RPMI7951 (cell line): ENCODE measurements at regions not wholly inside any gene's neighbourhood (a gene's known extent, or its start where the extent isn't known, plus 50 kb on each side); places are given as distances from the start of the nearest gene placed in this dataset.
A peak's percentile ranks its signal among the peaks of the same experiment; 100 is the strongest.

ENCODE experiments used
- DNase-seq: peaks from one replicate; pipeline ENCODE4 v3.0.0-alpha.2; 2012; ENCODE audit warnings: low read depth

DNA sequence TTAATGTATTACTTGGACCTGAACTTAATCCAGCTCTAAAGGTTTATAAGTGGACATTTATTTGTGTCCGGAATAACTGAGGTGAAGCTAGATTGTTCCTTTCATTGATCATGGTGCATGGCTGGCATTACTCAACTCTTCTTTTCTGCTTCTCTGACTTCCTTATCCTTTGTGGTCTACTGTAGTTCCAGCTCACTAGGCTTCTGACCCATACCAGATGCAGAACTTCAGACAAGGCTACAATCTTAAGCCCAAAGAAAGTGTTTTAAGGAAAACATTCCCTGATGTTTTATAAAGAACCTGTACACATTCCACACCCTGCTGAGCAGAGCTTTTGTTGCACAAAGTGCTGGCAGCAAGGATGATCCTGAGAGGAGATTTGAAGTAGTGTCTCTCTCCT, 250.8 kb upstream of the TGFBR2 start:
- peak; percentile 67 for DNase-seq

DNA sequence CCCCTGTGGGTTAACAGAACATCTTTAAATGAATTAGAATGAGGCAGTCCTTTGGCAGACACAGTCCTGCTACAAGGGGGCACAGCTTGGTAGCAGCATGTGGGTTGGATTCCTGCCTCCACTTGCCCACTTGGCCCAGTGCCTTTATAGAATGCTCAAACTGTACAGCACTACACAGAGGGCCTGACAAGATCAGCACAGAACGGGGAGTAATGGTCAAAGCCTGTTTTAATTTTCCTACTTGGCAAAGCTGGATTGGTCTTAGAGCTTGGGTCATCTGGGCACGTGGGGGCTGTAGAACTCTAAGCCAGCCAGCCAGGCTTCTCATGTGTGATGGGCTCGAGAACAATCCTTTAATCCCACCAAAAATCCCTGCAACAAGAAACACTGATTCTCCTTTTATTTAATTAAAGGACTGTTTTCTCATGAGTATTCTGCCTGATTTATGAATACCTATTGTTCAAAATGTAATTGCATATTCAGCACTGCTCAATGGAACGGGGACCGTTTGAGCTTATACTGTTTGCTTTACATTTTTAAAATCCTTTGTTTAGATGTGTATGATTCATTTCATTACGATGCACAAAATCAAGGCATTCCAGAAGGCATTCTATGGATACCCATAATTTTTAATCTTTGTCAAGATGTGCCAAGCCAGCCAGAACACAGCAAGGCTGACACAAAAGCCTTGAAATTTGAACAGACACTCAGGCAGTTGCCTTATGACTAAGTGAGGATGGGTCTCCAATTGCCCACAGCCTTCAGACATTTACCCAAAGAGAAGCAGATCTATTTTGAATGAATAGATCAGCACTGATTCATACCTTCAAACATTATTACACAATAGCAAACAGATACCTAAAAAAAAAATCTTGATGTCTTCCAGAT, 249.3 kb upstream of the TGFBR2 start:
- no peak for DNase-seq

DNA sequence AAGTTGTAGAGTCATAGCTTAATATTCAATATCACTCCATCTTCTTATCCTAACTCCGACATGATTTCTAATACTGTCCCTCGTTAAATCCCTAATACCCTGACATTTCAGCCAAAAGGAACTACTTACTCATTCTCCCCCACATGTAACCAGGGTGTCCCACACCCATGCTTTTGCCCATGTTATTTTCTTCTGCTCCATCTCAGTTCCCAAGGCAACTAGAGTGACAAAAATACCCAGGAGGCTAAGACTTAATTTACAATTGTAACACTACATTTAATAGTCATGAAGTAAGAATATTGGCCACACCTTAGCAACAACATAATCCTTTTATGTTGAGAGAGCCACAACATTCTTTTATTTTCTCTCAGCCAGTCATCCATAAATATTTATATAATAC, 248.5 kb upstream of the TGFBR2 start:
- DNase-seq: peak; percentile 39

DNA sequence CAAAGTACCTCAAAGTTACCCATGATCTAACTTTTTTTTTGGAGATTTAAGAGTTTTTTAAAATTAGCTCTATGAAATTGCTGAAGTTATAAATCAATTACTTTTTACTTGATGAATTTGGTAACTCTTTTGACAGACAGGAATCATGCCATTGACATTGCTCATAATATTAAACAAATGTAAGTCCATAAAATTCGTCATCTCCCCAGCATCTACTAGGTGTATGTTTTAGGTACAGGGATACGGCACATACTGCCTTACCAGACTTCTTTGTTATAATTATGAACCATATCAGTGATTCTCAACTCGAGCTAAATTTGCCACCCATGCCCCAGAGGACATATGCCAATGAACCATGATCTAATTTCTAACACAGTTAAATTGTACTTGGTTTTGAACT, 247.5 kb upstream of the TGFBR2 start:
- DNase-seq: no peak

DNA sequence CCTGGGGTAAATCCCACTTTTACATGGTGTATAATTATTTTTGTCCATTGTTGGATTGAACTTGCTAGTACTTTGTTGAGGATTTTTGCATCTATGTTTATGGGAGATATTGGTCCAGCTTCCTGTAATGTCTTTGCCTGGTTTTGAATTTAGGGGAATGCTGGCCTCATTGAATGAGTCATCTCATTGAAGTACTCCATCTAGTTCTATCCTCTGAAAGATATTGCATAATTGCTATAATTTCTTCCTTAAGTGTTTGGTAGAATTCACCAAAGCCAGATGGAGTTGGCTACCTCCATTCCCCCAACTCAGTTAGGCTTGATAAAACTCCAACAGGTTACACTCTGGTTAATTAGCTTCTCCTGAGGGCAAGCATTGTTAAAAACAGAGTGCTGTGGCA, 237.4 kb upstream of the TGFBR2 start:
- DNase-seq: peak; percentile 73

DNA sequence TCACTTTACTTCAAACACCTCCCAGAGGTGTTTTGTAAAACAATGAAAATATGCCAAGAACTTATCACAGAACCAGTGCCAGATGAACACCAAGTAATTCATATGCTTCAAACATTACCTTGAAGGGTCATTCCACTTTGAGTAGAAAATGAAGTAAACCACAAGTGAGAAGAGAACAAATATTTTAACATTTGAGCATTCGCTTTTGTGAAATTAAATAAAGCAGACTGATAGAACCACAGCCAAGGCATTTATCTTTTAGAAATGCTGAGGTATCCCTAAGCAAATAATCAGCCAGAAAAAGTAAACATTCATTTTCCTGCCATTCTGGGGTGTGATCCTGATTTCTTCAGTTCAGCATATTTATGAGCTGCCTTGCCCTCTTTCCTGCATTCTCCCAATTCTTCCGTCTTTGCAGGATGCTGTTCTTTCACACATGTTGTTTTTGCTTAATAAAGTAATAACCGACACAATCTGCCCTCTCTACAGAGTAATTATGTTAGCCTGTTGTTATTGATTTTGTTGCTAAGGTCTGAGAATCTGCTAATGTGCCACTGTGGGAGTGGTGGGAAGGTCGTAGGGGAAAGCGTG, 235.6 kb upstream of the TGFBR2 start:
- no peak for DNase-seq

DNA sequence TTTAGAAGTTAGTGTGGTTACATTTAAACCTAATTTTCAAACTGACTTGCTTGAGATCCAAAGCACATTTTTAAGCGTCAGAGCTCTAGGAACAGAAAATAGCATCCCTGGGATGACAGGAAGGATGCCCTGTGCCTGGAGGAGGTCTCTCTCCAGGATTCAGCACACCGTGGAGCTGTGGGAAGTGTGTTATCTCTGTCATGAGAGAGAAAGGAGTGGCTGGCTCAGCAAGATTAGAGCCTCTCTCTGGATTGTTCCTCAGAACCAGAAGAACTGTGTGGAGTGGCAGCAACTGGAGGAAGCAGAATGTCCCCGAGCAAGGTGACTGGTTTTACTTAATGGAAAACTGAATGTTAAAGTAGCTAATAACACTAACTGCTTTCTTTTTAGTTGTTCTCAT, 233.6 kb upstream of the TGFBR2 start:
- DNase-seq: no peak

DNA sequence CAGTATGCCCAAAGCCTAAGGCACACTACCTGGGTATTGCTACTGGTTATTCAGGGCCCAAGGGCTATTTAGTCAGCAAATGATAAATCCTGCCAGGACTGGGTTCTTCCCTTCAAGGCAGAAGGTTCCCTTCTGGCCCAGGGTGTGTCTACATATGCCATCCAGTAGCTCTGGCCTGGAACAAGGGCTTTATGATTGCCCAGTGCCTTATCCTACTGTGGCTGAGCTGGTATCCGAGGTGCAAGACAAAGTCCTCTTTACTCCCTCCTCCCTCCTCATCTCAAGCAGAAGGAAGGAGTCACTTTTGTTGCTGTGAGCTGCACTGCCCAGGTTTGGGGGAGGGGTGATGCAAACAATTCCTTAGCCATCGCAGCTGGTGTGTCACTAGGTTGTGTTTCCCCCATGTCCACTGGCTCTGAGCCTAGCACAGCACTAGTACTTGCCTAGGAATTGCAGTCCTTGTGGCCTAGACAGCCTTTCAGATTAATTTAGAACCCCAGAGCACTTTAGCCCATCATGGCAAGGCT, 221.8 kb upstream of the TGFBR2 start:
- no peak for DNase-seq

DNA sequence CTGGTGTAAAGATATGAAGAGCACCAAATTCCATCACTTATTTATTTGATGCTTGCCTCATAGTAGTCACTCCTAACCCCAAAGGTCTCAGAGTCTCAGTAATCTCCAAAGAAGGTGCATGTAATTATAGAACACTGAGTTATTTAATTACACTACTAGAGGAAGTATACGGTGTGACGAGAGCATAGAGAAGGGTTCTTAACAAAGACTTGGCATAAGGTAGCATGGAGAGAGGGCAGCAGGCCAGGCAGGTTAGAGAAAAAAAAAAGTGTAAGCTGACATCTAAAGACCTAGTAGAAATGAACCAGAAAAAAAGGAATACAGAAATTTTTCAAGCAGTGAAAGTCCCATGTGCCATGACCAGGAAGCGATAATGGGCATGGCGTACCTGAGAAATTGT, 213.3 kb upstream of the TGFBR2 start:
- no peak for DNase-seq

DNA sequence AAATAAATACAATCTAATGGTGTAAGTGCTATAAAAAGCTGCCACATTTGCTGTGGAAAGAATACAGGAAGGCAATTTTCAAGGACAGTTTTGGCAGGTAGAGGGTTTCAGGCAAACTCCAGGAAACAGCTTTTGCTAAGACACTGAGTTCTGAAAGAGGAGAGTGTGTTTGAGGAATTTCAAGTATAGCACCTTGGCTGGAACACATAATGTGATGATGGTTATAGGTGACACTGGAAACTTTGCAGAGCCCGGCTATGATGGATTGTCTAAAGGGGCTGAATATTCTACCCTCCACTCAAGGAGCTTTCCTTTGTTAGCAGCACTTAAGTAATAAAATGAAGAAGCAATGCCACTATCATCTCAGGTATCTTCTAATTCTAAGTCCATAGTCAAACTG, 209.4 kb upstream of the TGFBR2 start:
- no peak for DNase-seq

DNA sequence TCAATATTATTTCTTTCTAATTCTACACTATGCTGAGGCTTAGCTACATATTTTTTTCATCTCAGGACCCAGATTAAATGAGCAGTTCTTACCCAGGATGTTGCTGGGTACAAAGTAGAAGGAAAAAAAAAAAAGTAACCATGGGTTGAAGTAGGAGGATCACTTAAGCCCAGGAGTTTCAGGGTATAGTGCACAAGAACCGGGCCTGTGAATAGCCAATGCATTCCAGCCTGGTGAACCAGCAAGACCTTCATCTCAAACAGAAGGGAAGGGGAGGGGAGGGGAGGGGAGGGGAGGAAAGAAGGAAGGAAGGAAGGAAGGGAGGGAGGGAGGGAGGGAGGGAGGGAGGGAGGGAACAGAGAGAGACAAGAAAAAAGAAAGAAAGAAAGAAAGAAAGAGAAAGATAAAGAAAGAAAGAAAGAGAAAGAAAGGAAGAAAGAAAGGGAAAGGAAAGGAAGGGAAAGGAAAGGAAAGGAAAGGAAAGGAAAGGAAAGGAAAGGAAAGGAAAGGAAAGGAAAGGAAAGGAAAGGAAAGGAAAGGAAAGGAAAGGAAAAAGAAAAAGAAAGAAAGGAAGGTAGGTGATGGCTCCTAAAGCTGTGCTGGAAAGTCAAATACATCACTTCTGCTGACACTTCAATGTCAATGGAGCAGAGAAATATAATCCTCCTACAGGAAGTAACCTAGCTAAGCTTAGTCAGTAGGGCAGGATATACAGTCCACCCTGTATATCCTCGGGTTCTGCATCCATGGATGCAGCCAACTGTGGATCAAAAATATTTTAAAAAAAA, 206.8 kb upstream of the TGFBR2 start:
- DNase-seq: peak; percentile 23

DNA sequence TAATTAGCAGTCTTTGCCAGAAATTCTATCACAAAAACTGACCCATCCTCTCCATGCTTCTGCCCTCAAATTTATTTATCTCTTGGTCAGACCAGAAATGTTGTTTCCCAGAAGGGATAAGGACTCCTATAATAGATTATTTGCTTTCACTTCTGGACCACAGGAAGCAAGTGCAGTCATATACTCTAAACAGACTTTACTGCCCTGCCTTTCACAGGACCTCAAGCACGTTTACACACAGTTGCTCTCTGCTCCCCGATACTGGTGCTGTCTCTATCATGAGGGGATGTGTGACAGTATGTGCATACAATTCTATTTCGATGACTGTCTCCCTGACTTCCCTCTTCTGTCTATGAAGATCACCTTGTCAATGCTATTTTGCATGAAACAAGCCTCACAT, 205.5 kb upstream of the TGFBR2 start:
- peak; percentile 10 for DNase-seq

DNA sequence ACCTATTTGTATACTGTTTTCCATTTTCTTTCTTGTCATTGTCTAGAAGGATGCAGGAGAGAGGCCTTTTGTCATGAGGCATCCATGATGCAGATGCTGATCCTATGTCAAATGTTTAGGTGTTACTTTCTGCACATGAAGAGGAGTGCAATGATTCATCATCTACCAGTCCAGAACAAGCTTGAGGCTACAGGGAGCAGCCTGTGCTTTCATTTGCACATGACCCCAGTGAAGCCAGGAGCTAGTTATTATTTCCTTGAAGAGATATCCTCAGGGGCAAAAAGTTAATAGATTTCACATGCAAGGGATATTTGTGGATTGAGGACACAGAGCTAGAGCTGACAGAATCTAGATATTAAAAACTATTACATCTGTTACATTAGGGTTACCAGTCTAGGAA, 204.4 kb upstream of the TGFBR2 start:
- peak; percentile 87 for DNase-seq

DNA sequence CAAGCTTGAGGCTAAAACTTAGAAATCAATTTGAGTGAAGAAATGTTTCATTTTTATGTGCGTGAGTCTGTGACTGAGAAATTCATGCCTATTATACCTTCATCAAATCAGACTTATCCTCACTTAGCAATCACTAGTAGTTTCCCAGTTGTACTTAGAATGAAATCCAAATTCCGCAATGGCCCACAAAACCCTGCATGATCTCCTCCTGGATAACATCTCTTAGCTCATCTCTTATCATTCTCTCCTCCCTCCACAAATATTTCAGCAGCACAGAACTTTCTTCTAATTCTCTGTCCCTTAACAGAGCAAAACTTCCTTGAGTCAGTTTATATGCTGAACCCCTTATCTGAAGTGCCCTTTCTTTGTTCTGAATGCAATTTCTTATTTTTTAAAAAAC, 198.8 kb upstream of the TGFBR2 start:
- no peak for DNase-seq

DNA sequence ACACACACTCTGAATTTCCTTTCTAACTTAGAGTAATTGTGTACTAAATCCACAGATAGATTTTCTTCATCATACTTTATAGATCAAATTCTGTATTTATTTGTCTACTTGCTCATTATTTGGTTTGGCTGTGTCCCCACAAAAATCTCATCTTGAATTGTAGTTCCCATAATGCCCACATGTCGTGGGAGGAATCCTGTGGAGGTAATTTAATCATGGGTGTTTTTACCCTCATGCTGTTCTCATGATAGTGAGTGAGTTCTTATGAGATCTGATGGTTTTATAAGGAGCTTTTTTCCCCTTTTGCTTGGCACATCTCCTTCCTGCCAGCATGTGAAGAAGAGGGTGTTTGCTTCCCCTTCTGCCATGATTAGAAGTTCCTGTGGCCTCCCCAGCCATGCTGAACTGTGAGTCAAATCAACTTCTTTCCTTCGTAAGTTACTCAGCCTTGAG, 198.3 kb upstream of the TGFBR2 start:
- peak; percentile 21 for DNase-seq

DNA sequence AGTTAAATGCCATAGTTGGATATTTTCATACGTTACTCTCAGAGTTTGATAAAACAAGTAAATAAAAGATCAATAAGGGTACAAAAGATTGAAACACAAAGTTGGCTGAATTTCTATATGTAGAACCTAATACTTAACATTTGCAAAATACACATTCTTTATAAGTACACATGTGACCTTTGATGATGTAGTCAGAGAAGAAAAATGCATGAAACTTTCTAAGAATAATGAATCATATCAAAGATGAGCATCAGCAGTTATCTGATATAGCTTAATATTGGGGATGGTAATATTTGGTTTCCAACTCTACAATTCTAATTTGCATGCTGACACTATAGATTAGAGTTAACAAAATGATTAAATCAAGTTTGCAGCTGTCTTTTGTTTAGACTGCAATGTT, 188.0 kb upstream of the TGFBR2 start:
- DNase-seq: no peak

DNA sequence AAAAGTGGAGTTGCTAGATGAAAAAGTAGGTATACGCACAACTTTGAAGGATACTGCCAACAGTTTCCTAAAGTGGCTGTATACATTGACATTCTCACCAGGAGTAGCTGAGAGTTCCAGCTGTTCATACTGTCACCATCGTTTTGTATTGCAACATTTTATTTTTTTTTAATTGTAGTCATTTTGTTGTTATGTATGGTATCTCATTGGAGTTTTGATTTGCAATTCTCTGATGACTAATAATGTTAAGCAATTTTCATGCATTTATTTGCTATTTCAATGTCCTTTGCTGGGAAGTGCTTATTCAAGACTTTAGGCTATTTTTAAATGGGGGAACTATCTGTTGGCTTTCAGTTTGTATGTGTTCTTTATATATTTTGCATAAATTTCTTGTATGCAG, 185.1 kb upstream of the TGFBR2 start:
- DNase-seq: no peak

DNA sequence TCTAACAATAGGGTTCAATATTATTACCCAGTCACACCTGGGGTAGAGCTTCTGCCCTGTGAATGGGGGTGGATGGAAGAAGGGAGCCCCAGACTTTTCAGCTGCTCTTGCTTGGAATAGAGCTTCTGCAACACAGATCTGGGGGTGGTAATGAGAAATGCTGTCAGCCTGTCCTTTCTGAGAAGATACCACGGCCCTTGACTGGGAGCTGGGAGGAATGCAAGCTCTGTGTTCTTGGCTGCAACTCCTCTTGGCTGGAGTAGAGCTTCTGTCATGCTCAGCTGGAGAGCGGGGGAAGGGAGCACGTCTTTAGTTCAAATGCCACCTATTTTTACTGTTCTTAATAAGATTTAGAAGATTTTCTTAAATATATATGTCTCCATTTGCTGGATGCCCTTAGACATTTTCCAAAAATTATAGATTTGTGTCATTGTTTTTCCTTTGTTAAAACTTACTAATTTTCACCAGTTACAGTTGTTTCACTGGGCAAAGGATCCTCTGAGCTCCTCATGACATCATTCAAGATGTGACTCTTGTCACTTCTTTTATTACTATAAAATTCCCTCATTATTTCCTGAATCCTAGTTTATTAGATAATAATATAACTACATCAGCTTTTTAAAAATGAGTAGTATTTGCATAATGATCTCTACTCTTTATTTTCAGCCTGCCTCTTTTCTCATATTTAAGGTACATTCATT, 180.0 kb upstream of the TGFBR2 start:
- no peak for DNase-seq

DNA sequence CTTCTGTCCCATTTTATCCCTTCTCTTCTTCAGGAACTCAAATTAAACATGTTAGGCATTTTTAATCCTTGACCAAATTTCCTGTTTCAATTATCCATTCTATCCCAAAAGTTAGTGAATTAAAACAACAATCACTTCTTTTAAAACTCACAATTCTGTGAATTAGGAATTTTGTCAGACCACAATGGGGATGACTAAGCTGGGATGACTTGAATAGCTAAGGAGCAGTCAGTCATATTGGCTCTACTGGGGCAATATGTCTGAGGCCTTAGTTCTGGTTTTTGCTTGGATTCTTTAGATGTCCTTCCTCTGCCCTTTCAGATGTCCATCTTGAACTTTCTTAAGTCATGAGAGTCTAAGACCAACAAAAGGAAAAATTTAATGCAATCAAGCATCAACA, 178.2 kb upstream of the TGFBR2 start:
- peak; percentile 77 for DNase-seq

DNA sequence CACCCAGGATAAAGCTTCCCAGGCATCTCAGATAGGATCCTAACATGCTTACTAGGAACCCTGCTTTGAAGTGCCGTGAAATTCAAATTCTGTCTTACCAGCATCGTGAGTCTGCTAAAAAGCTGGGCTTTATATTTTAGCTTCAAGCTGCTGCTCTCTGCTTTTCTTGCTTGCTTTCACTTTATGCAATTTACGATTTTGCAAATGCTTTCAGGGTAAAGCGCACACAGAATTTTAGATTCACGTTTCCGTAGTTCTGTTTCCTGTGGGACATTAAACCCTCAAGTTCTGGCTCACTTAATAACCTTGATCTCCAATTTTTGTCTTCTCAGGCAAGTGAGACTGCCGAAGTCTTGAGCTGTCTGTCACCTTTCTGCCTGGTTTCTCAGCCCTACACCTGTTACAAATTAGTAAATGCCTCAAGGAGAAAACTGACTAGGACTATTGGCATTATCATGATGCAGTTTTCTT, 170.5 kb upstream of the TGFBR2 start:
- DNase-seq: peak; percentile 51

DNA sequence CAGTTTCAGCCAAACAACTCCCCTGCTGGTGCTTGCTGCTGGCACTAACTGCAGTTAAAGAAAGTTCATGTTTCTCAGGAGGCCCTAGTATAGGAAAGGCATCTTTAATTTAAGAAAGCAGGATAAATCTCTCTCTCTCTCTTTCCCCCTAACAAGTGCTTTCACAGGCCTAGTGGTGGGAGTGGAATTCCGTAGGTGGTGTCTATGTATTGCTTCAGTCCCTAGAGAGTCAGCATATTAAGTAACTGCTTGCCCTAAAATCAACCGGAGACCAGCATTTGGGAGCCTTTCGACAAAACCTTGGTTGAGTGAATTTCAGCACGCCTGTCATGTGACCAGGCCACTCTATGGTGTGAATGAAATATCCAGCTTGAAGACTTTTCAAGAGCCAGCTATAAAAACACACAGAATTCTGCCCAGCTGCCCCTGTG, 169.2 kb upstream of the TGFBR2 start:
- peak; percentile 28 for DNase-seq

DNA sequence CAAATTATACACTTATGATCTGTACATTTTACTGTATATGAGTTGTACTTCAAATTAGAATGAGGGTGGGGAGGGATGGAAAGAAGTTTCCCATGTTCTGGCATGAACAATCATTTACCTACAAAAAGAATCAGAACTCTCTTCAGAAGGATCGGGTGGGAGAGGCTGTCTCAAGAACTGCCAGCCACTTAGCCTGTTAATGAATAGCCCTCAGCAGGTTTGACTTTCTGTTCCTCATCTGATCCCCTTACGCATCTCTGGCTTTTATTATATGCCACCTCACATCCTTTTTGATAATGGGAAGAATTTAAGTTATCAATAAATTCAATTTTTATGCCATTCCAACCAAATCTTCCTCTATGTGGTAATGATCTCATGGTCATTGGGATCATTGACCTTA, 168.3 kb upstream of the TGFBR2 start:
- no peak for DNase-seq
